Fibroblast of villous mesenchyme (primary cell): ENCODE measurements at regions not wholly inside any gene's neighbourhood (a gene's known extent, or its start where the extent isn't known, plus 50 kb on each side); places are given as distances from the start of the nearest gene placed in this dataset.

Experiments used
- DNase-seq: peaks from one replicate; pipeline ENCODE4 v3.0.0-alpha.2; 2010; ENCODE audit warnings: low read depth
- H3K4me3 ChIP-seq: 2 replicates; pipeline ENCODE4 v1.5.1; 2011; ENCODE audit warnings: low read depth, mild to moderate bottlenecking, low read length
- CTCF ChIP-seq: IDR thresholded peaks from 2 replicates; pipeline ENCODE4 v1.5.1; 2012; ENCODE audit warnings: low read depth, mild to moderate bottlenecking, low read length; ENCODE audit not compliant: insufficient read depth

- no peak for DNase-seq
- TF ChIP-seq CTCF: no peak
- no peak overlapping the region for H3K4me3 ChIP-seq
Observed at GRCh38 chr6:148602136-148602535, 144.7 kb upstream of the UST start.

- no peak overlapping the region for H3K4me3 ChIP-seq
- peak; percentile 68 for TF ChIP-seq CTCF
- DNase-seq: peak; percentile 20
Observed at GRCh38 chr6:148608199-148608951, 138.5 kb upstream of the UST start.

GRCh38 chr6:148611213-148611612 is 135.6 kb upstream of the UST start:
- DNase-seq: peak; percentile 64
- H3K4me3 ChIP-seq: no peak overlapping the region
- TF ChIP-seq CTCF: no peak

- DNase-seq: no peak
- H3K4me3 ChIP-seq: no peak overlapping the region
- no peak for TF ChIP-seq CTCF
Observed at GRCh38 chr6:148612043-148612442, 134.8 kb upstream of the UST start.

GRCh38 chr6:148614602-148615001 is 132.2 kb upstream of the UST start:
- no peak for DNase-seq
- no peak overlapping the region for H3K4me3 ChIP-seq
- no peak for TF ChIP-seq CTCF

GRCh38 chr6:148616841-148617240 is 130.0 kb upstream of the UST start:
- DNase-seq: peak; percentile 15

More at GRCh38 chr6:148616841-148617240, 130.0 kb upstream of the UST start:
- TF ChIP-seq CTCF: no peak
- no peak overlapping the region for H3K4me3 ChIP-seq
